Upper lobe of right lung (tissue), 1 donor: ENCODE measurements at regions not wholly inside any gene's neighbourhood (a gene's known extent, or its start where the extent isn't known, plus 50 kb on each side); places are given as distances from the start of the nearest gene placed in this dataset.

Source experiments
- ATAC-seq: fragments of 200-7000 bp; cut with Tn5 transposase; one replicate; pipeline ENCODE4 v1.9.1; 2020; ENCODE audit warnings: mild to moderate bottlenecking, moderate library complexity
- DNase-seq: peaks from one replicate; pipeline ENCODE4 v3.0.0-alpha.2; 2020
- H3K27ac ChIP-seq: fragments of 200-600 bp; one replicate; pipeline ENCODE4 v1.8.0; 2022
- H3K27me3 ChIP-seq: fragments of 200-600 bp; one replicate; pipeline ENCODE4 v1.8.0; 2022; ENCODE audit warnings: mild to moderate bottlenecking
- H3K36me3 ChIP-seq: fragments of 200-600 bp; one replicate; pipeline ENCODE4 v1.8.0; 2022
- H3K4me1 ChIP-seq: fragments of 200-600 bp; one replicate; pipeline ENCODE4 v1.8.0; 2022
- H3K4me3 ChIP-seq: fragments of 200-600 bp; one replicate; pipeline ENCODE4 v1.8.0; 2022; ENCODE audit warnings: mild to moderate bottlenecking
- H3K9me3 ChIP-seq: fragments of 200-600 bp; one replicate; pipeline ENCODE4 v1.8.0; 2022
- intact Hi-C: fragments of 100-400 bp; cut with DNase I; formaldehyde crosslinking; loops from one replicate; pipeline ENCODE4 v1.11.0; 2022
- TF ChIP-seq, protein P1 (sequence below): fragments of 200-600 bp; IDR thresholded peaks from one replicate; pipeline ENCODE4 v1.8.0; 2022; ENCODE audit warnings: antibody characterized with exemption
- donor health status: DM: no; HTN: yes; CAD: no; lungs with severe emphysema.

DNA sequence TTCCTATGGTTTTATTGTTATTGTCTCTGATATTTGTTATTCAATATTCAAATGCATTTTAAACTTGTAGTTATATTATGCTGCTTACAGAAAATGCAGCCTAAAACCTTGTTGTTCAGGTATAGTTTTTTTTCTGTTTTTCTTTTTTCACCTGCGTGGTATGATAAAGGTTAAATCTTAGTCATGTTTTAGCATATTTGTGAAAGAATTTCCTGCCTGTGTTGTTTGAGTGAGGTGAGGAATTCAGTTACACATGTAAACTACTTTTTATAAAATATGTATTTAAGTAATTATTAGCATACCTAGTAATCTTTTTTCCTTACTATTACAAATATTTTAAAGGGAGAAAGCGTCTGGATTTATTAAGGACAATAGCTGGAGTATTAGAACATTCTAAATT, 90.0 kb upstream of the NAALADL2 start:
- ATAC-seq (no peak), DNase-seq (no peak)
- no peak overlapping the region for H3K27ac ChIP-seq
- no peaks in the 10 kb centered on the region for H3K36me3 ChIP-seq
- no peaks in the 10 kb centered on the region for H3K27me3 ChIP-seq
- no peak overlapping the region for H3K4me3 ChIP-seq
- H3K4me1 ChIP-seq, result no peaks in the 10 kb centered on the region
- TF ChIP-seq, protein P1, sequence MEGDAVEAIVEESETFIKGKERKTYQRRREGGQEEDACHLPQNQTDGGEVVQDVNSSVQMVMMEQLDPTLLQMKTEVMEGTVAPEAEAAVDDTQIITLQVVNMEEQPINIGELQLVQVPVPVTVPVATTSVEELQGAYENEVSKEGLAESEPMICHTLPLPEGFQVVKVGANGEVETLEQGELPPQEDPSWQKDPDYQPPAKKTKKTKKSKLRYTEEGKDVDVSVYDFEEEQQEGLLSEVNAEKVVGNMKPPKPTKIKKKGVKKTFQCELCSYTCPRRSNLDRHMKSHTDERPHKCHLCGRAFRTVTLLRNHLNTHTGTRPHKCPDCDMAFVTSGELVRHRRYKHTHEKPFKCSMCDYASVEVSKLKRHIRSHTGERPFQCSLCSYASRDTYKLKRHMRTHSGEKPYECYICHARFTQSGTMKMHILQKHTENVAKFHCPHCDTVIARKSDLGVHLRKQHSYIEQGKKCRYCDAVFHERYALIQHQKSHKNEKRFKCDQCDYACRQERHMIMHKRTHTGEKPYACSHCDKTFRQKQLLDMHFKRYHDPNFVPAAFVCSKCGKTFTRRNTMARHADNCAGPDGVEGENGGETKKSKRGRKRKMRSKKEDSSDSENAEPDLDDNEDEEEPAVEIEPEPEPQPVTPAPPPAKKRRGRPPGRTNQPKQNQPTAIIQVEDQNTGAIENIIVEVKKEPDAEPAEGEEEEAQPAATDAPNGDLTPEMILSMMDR, result no peak
- H3K9me3 ChIP-seq, result no peaks in the 10 kb centered on the region
- intact Hi-C loops, result no loop called here

DNA sequence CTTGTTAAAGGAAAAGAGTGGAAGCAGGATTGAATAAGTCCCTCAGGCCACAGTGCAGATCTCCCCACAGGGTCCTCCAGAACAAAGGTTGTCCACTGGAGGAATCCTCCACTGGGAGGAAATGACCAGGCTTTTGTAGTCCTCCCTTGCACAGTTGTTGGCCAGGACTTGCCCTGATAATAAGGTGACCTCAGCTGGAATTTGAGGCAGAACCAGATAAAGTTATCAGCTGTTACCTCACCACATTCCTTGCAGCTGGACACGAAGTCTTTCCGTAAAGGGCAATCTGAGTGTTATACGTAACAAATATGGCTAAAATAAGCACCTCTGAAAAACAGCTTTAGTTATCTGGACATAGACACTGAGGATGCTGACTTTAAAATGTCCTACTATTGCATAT, 83.5 kb upstream of the NAALADL2 start:
- no peak for ATAC-seq
- H3K27ac ChIP-seq, result no peak overlapping the region

DNA sequence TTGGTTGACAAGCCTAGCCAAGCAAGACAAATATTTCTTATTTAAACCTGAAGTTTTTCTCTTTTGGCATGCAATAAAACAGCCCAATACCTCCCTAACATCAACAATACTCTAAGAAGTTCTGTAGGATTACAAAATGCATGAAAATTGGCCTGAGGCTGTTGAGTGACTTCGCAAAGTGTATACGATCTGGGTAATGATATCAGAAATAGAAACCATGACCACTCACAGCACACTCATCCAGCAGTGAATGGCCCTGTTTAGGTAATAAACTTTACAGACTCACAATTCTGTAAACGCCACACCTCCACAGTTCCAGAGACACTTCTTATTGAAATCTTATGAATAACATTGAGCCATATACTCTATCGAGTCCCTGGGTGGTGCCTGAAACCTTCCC, 83.0 kb upstream of the NAALADL2 start:
- DNase-seq (no peak), ATAC-seq (no peak)
- TF ChIP-seq, protein P1, result no peak
- no peaks in the 10 kb centered on the region for H3K4me1 ChIP-seq
- H3K27ac ChIP-seq, result no peak overlapping the region
- H3K4me3 ChIP-seq, result no peak overlapping the region
- no peaks in the 10 kb centered on the region for H3K9me3 ChIP-seq
- H3K36me3 ChIP-seq, result no peaks in the 10 kb centered on the region
- intact Hi-C loops, result no loop called here
- no peaks in the 10 kb centered on the region for H3K27me3 ChIP-seq

More for the DNA sequence above, 83.5 kb upstream of the NAALADL2 start:
- Histone ChIP-seq H3K27me3 (no peaks in the 10 kb centered on the region), H3K4me3 (no peak overlapping the region), H3K36me3 (no peaks in the 10 kb centered on the region), H3K9me3 (no peaks in the 10 kb centered on the region), H3K4me1 (no peaks in the 10 kb centered on the region)
- intact Hi-C loops, result no loop called here
- DNase-seq, result no peak
- TF ChIP-seq, protein P1, result no peak

DNA sequence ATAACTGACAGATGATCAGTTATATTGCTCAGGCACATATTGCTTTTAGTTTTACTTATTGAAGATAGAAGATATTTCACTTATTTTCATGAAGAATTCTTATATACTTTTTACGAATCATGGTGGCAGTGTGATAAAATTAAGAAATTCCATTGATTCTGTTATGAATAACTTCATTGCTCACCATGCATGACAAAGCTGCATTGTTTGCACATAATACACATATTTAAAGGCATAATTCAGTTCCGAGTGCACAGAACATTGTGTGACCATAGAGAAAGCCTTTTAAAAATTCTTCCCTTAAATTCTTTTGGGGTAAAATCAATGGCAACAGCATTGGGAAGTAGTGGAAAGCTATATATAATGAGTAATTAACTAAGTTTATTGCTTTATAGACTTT, 82.5 kb upstream of the NAALADL2 start:
- DNase-seq, result no peak
- Histone ChIP-seq H3K4me3 (no peak overlapping the region), H3K9me3 (no peaks in the 10 kb centered on the region), H3K4me1 (no peaks in the 10 kb centered on the region), H3K27me3 (no peaks in the 10 kb centered on the region), H3K36me3 (no peaks in the 10 kb centered on the region), H3K27ac (no peak overlapping the region)
- TF ChIP-seq, protein P1, result no peak
- ATAC-seq, result no peak
- intact Hi-C loops, result no loop called here

DNA sequence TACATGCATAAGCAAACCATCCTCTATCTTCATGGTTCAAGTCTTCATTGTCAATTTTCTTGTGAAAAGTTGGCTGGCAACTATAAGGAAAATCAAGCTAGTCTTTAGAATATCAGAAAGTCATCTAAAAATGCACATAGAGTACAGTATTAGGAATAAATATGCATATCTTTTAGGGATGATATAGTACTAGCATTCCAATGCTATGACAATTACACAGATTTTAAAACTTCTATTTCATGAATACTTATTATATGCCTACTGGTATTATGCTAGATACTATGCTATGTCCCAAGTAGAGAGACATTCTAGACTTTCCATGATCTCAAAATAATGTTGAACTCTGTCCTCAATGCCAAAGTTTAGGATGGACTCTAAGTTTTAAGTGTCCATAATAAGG, 81.3 kb upstream of the NAALADL2 start:
- H3K9me3 ChIP-seq, result no peaks in the 10 kb centered on the region
- no peak overlapping the region for H3K4me3 ChIP-seq
- TF ChIP-seq, protein P1, result no peak
- no peak for DNase-seq
- no peaks in the 10 kb centered on the region for H3K27me3 ChIP-seq
- H3K27ac ChIP-seq, result no peak overlapping the region
- no peaks in the 10 kb centered on the region for H3K4me1 ChIP-seq
- ATAC-seq, result no peak
- intact Hi-C loops, result no loop called here
- H3K36me3 ChIP-seq, result no peaks in the 10 kb centered on the region

DNA sequence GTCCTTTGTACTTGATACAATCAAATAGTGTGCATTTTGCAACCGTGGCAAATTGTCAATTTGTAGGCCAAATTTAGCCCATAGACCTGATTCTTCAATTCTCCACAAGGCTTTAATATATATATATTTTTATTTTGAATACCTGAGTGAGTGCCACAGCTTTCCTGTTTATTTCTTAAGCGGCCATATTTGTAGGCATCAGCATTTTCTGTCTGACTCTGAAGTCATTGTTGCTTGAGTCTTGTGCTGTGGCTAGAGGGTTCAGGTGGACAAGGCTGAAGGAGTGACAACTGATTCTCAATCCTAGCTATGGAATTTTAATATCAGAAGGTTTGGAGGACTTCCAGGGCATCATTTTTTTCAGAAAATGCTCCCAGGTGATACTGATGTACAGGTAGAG, 75.6 kb upstream of the NAALADL2 start:
- Histone ChIP-seq H3K9me3 (no peaks in the 10 kb centered on the region), H3K27me3 (no peaks in the 10 kb centered on the region), H3K4me3 (no peak overlapping the region), H3K36me3 (no peaks in the 10 kb centered on the region), H3K27ac (no peak overlapping the region), H3K4me1 (no peaks in the 10 kb centered on the region)
- DNase-seq (no peak), ATAC-seq (no peak)
- intact Hi-C loops, result no loop called here
- TF ChIP-seq, protein P1, result no peak
